ENCODE measurements at regions not wholly inside any gene's neighbourhood (a gene's known extent, or its start where the extent isn't known, plus 50 kb on each side); places are given as distances from the start of the nearest gene placed in this dataset.

DNA sequence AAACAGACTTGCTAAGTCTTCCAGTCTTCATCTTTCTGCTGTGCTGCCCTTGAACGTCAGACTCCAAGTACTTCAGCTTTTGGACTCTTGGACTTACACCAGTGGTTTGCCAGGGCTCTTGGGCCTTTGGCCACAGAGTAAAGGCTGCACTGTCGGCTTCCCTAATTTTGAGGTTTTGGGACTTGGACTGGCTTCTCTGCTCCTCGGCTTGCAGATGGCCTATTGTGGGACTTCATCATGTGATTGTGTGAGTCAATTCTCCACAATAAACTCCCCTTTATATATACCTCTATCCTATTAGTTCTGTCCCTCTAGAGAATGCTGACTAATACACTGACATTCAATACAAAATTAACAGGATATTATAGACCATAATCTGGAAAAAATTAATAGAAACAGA is 628.1 kb downstream of the PLPP3 start:
- no peak for DNase-seq

- no peak for DNase-seq
Observed at GRCh38 chr1:55947446-55947845, 631.9 kb downstream of the PLPP3 start.

DNA sequence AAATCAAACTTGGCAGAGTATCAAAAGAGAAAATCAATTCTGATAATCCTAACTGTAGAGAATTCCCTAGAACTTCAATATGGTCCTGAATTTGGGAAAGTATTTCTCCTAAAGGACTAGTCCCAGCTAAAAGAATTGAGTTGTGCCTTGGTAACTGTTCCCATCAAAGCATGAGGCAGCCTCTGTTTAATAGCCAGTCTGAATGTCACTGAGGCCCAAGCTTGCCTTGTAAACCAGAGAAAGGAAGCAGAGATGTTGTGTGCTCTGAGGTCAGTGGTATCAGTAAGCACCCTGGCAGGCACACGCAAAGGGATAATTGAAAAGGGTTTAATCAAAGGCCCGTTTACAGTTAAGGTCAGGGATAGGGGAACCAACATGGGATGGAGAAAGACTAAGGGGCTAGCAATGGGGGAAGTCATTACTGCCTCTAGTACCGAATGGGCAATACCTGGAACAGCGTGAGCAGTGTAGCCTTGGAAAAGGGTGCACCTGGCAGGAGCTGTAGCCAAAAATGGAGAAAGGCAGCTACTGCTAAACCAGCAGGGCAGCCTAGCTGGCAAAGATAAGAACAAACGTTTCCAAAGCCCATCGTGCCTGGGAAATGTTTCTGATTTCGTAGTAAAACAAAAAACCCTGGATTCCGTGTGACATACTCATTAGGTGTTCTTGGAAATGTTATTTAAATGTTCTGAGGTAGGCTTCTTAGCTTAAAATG is 635.5 kb downstream of the PLPP3 start:
- DNase-seq: no peak

DNA sequence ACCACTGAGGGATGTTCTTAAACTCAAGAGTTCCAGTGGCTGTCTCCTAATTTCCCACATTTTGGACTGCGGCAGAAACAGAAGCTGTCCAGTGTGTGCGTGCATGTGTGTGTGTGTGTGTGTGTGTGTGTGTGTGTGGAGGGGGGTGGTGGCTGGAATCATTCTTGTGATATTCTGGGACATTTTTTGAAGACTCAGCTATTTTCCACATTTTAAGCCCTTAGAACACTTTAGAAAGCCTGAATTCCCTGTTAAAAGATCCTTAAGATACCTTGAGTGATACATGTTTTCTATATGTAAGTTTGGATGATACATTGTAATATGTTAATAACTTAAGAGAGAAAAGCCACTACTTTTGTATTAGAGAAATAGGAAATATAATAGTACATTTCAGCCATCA is 636.4 kb downstream of the PLPP3 start:
- no peak for DNase-seq

GRCh38 chr1:55939866-55940265 is 639.5 kb downstream of the PLPP3 start:
- no peak for DNase-seq

GRCh38 chr1:55938861-55939260 is 640.5 kb downstream of the PLPP3 start:
- no peak for DNase-seq

DNA sequence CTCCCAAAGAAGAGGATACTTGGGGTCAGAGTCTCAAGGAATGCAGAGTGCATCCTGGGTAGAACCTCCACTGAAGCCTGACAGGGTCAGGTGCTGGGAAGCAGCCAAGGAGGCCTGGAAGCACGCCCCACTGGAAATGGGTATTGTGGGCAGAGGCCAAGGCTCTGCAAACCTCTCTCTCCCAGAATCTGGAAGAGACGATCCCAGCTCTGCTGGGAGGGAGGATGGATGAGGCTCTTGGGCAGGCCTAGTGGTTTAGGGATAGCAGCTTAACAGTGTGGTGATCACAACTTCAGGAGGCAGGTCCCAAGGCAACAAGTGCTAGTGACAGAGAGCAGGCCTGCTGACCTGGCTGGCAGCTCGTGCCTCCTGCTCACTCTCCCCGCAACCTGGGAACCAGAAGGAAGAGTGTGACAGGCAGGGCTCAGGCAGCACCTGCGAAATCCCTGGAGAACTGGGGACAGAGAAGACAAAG is 641.0 kb downstream of the PLPP3 start:
- DNase-seq: peak; percentile 36

- no peak for DNase-seq
Observed at GRCh38 chr1:55937840-55938375, 641.5 kb downstream of the PLPP3 start.

GRCh38 chr1:55935236-55935635 is 644.1 kb downstream of the PLPP3 start:
- DNase-seq: no peak

- no peak for DNase-seq
Observed at GRCh38 chr1:55932402-55932801, 647.0 kb downstream of the PLPP3 start.

- no peak for DNase-seq
Observed at GRCh38 chr1:55931081-55931940, 648.1 kb downstream of the PLPP3 start.

DNA sequence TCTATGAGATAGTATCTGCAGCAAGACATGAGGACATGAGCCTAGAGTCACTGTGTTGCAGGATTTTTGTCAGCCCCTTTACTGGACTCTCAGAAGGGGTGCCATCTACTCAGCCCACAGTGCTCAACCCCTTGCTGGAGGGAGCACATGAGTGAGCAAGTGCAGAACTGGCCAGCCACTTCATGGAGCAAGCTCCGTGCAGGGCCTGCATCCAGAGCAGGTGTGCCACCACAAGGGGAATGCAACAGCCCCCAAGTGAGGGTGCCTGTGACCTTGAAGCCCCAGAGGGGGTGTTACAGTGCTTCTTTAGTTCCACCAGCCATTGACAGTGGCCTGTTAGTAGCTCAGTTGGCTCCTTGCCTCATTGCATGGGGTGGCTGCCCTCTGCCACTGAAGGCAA is 649.7 kb downstream of the PLPP3 start:
- no peak for DNase-seq

DNA sequence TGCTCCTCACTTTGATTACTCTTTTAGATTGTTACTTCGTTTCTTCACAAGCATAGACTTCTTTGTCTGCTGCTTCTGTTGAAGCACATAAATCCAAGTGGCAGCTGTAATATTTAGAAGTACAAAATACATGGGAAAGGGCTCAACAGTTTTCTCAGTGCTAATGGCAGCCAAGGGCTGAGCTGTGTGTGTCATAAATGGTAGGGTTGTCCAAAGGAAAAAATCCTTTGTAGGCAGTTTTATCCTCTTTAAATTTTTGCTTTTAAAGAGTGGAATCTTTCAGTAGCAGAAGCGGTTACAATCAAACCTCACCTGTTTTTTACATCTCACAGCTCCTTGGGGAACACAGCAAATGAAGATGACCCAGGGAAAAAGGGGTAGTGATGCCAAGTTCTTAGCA is 650.8 kb downstream of the PLPP3 start:
- no peak for DNase-seq

GRCh38 chr1:55927702-55928290 is 651.6 kb downstream of the PLPP3 start:
- no peak for DNase-seq

DNA sequence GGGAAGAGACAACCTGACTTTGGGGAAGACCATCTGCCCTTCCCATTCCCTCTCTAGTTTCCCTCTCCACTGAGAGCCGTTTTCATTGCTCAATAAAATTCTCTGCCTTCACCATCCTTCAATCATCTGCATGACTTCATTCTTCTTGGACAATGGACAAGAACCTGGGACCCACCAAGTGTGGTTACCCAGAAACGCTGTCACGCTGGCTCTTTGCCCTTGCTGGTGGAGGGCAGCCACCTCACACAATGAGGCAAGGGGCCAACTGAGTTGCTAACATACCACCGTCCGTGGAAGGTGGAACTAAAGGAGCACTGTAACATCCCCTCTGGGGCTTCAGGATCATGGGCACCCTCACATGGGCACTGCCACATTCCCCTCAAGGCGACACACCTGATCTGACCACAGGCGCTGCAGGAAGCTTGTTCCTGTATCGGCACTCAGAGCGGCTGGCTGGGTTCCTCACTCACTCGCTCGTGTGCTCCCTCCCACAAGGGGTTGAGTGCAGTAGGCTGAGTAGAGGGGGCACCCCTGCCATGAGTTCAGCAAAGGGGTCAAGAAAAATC is 652.4 kb downstream of the PLPP3 start:
- DNase-seq: no peak

DNA sequence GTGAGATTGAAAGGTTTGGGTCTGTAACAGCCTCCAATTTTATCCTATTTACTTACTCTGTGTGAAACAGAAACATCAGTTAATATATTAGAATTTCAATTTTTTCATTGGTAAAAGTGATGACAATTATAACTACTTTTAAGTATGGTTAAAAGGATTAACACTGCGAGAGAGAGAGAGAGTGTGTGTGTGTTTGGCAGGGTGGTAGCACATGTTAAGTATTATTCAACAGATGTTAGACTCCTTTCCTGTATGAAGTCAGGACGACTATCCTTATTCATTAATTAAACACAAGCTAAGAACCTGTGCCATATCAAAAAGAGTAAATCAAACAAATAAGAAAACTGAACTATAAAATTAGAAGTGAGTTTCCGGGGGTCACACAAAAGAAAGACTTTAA is 662.5 kb downstream of the PLPP3 start:
- no peak for DNase-seq

GRCh38 chr1:55916481-55916880 is 662.9 kb downstream of the PLPP3 start:
- DNase-seq: no peak

DNA sequence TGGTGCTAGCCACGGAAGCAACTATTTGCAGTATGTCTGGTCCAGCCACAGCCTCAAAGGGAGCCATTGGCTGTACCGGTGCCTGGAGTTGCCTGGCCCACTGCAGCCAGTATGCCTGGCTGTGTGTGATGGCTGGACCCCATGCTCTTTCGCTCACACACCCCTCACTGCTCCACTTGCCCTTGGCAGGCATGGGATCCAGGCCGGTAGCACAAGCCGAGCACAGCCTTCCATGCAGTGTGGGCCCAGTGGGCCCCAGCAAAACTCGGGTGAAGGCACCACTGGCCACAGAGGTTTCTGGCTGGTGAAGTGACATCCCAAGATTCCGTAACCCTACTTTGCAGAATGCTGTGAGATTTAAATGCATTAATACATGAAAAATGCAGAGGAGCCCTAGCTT is 665.8 kb downstream of the PLPP3 start:
- no peak for DNase-seq

DNA sequence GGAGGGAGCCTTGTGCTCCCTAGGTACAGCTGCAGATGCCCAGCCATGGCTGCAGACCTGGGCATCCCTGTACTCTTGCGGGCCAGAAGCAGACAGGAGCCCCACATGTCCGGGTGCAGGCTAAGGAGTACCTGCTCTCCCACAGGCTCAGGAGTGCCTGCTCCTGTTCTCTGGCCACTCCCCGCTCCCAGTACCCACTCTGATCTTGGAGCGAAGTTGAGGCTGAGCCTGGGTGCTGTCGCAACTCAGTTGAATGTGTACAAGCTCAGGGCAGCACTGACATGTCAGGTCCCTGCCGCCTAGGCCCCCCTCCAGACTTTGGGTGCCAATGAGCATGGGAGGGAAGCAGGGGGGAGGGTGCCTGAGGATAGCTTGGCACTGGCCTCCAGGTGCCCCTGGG is 666.9 kb downstream of the PLPP3 start:
- DNase-seq: no peak

DNA sequence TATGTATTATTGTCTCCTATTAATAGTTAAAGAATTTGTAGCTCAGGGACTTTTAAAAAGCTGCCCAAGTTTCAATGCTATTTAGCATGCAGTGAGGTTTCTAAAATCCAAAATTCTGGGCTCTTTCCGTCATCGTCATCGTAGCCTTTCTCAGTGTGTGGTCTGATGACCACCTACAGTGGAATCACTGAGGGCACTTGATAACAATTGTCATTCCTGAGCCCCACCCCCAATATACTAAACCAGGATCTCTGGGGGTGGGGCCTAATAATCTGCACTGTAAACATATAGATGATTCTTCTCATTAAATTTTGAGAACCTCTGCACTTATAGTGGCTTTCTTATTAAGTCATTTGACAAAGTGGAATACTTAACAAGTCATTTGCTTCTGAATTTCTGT is 674.8 kb downstream of the PLPP3 start:
- DNase-seq: no peak

DNA sequence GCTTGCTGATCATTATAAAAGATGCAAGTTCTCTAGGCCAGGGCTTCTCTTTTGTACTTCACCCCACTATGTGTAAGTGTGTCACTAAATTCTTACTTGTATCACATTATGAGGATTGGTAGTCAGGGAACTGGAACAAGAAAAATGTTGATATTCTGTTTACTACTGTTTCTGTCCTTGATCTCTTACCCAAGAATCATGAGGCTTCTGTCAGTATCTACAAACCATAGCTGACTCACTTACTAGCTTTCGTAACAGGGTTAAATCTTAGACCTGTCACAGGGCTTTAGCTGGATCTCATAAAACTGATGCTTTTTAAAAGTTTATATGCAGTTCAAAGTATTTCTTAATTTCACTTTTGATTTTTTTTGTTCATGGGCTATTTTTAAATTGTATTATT is 681.2 kb downstream of the PLPP3 start:
- DNase-seq: no peak

GRCh38 chr1:55896210-55896609 is 681.0 kb upstream of the USP24 start:
- DNase-seq: no peak

GRCh38 chr1:55894521-55894920 is 679.4 kb upstream of the USP24 start:
- DNase-seq: no peak

All from NCI-H2107 (cell line).